Astrocyte of the cerebellum (primary cell): ENCODE measurements at regions not wholly inside any gene's neighbourhood (a gene's known extent, or its start where the extent isn't known, plus 50 kb on each side); places are given as distances from the start of the nearest gene placed in this dataset.

Experiments
- DNase-seq: peaks from one replicate; pipeline ENCODE4 v3.0.0-alpha.2; 2011; ENCODE audit warnings: low read depth
- H3K4me3 ChIP-seq: 2 replicates; pipeline ENCODE4 v1.5.1; 2011; ENCODE audit warnings: mild to moderate bottlenecking, low read depth, low read length, moderate library complexity
- CTCF ChIP-seq: IDR thresholded peaks from 2 replicates; pipeline ENCODE4 v1.5.1; 2012; ENCODE audit warnings: low read length, low read depth, moderate library complexity, mild to moderate bottlenecking; ENCODE audit errors: missing control alignments
- in situ Hi-C: cut with HindIII; loops from 2 replicates; pipeline ENCODE4 v1.10.0; 2017; ENCODE audit warnings: low sequenced_read_pairs

- TF ChIP-seq CTCF = no peak
- no peak overlapping the region for H3K4me3 ChIP-seq
- in situ Hi-C loops = no loop called here
- DNase-seq = no peak
Observed at GRCh38 chr2:200211643-200212042, 94.8 kb upstream of the SPATS2L start.

GRCh38 chr2:200212862-200213425 is 93.5 kb upstream of the SPATS2L start:
- in situ Hi-C loops = no loop called here
- H3K4me3 ChIP-seq = no peak overlapping the region
- DNase-seq = no peak
- TF ChIP-seq CTCF = no peak

- in situ Hi-C loops = loop anchor here (5.0 kb wide), 1 partner anchor 66 kb away; no protein-coding TSS in a partner anchor
- DNase-seq = no peak
- no peak overlapping the region for H3K4me3 ChIP-seq
- TF ChIP-seq CTCF = no peak
Observed at GRCh38 chr2:200216310-200216709, 90.2 kb upstream of the SPATS2L start.

GRCh38 chr2:200217320-200217719 is 89.2 kb upstream of the SPATS2L start:
- no peak for TF ChIP-seq CTCF
- in situ Hi-C loops = loop anchor here (5.0 kb wide), 1 partner anchor 65 kb away; no protein-coding TSS in a partner anchor
- no peak for DNase-seq
- H3K4me3 ChIP-seq = no peak overlapping the region

GRCh38 chr2:200218645-200219044 is 87.8 kb upstream of the SPATS2L start:
- no peak for TF ChIP-seq CTCF
- no peak for DNase-seq
- no peak overlapping the region for H3K4me3 ChIP-seq
- in situ Hi-C loops = loop anchor here (5.0 kb wide), 1 partner anchor 64 kb away; no protein-coding TSS in a partner anchor

GRCh38 chr2:200219309-200220113 is 87.0 kb upstream of the SPATS2L start:
- no peak for DNase-seq
- no peak for TF ChIP-seq CTCF
- H3K4me3 ChIP-seq = no peak overlapping the region
- in situ Hi-C loops = loop anchor here (5.0 kb wide), 1 partner anchor 63 kb away; no protein-coding TSS in a partner anchor
